ENCODE measurements at regions not wholly inside any gene's neighbourhood (a gene's known extent, or its start where the extent isn't known, plus 50 kb on each side); places are given as distances from the start of the nearest gene placed in this dataset.

GRCh38 chr14:97074856-97075255, 277.7 kb downstream of the VRK1 start (continued):
- TF ChIP-seq ZNF521 (tag by site-specific recombination; IDR thresholded peaks at IDR 0.05) (no peak), ZNF670 (tag by site-specific recombination; IDR thresholded peaks at IDR 0.05; ENCODE audit: low read depth) (no peak), SP7 (tag by site-specific recombination; IDR thresholded peaks at IDR 0.05) (no peak), ZNF660 (tag by site-specific recombination; IDR thresholded peaks at IDR 0.05) (no peak), ATF2 (tag by site-specific recombination; IDR thresholded peaks at IDR 0.05; ENCODE audit: low read depth) (no peak), KLF17 (tag by site-specific recombination; IDR thresholded peaks at IDR 0.05) (no peak), ZFP37 (tag by site-specific recombination; IDR thresholded peaks at IDR 0.05) (no peak), ZNF768 (tag by site-specific recombination; IDR thresholded peaks at IDR 0.05) (no peak)

GRCh38 chr14:97077253-97077653, 280.1 kb downstream of the VRK1 start:
- ChIA-PET POLR2A (no interaction called here), CTCF (interaction anchor here (0.6 kb wide), 1 partner anchor 11 kb away, joined by 4 read pairs; no protein-coding TSS in a partner anchor)
- Histone ChIP-seq H3K9me3 (ENCODE audit: control insufficient read depth, insufficient read depth, low read depth, low read length) (no peaks in the 10 kb centered on the region), H3K4me1 (ENCODE audit: control insufficient read depth, insufficient read depth, low read length) (peaks cover 3% of the 10 kb centered on the region; the same call in 1 of the 2 replicates), H3K27ac (ENCODE audit: extremely low read depth, low read depth, low read length) (no peak overlapping the region), H3K4me3 (ENCODE audit: low read depth, low read length) (no peak overlapping the region), H3K36me3 (ENCODE audit: control insufficient read depth in 2 of 2, insufficient read depth in 1 of 2, low read length in 2 of 2) (no peaks in the 10 kb centered on the region)
- TF ChIP-seq ZBTB17 (tag by site-specific recombination; IDR thresholded peaks at IDR 0.05) (no peak), ZNF776 (tag by site-specific recombination; IDR thresholded peaks at IDR 0.05; ENCODE audit: borderline replicate concordance) (no peak), ZFP69B (tag by site-specific recombination; IDR thresholded peaks at IDR 0.05) (no peak), ZNF26 (tag by site-specific recombination; IDR thresholded peaks at IDR 0.05) (no peak), ZNF157 (tag by site-specific recombination; IDR thresholded peaks at IDR 0.05) (no peak), ZNF335 (tag by site-specific recombination; conservative IDR thresholded peaks at IDR 0.05) (no peak), REPIN1 (tag by site-specific recombination; IDR thresholded peaks at IDR 0.05; ENCODE audit: low read depth) (no peak)
- TF ChIP-seq, protein P1, sequence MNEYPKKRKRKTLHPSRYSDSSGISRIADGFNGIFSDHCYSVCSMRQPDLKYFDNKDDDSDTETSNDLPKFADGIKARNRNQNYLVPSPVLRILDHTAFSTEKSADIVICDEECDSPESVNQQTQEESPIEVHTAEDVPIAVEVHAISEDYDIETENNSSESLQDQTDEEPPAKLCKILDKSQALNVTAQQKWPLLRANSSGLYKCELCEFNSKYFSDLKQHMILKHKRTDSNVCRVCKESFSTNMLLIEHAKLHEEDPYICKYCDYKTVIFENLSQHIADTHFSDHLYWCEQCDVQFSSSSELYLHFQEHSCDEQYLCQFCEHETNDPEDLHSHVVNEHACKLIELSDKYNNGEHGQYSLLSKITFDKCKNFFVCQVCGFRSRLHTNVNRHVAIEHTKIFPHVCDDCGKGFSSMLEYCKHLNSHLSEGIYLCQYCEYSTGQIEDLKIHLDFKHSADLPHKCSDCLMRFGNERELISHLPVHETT (tag by site-specific recombination; IDR thresholded peaks at IDR 0.05): no peak

DNA sequence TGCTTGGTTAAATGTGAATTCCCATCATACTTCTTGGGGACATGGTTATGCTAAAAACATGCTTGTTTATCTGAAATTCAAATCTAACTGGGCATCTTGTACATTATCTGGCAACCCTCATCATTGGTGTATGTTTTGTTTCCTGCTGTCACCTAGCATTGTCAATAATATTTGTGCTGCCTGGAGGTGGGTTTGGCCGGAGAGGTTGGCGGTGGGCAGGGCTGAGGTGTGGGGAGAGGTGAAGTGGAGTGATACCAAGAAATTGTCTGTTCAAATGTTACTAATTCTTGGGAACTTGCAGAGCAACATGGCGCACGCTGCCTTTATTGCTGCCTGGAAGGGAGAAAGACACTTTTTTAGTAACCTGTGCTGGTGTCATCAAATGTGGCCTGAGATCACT, 280.5 kb downstream of the VRK1 start:
- ChIA-PET CTCF (no interaction called here), POLR2A (no interaction called here)
- peaks cover 3% of the 10 kb centered on the region; the same call in 1 of the 2 replicates for H3K4me1 ChIP-seq (ENCODE audit: control insufficient read depth, insufficient read depth, low read length)
- no peak overlapping the region for H3K27ac ChIP-seq (ENCODE audit: extremely low read depth, low read depth, low read length)
- no peak overlapping the region for H3K4me3 ChIP-seq (ENCODE audit: low read depth, low read length)
- no peaks in the 10 kb centered on the region for H3K36me3 ChIP-seq (ENCODE audit: control insufficient read depth in 2 of 2, insufficient read depth in 1 of 2, low read length in 2 of 2)
- no peaks in the 10 kb centered on the region for H3K9me3 ChIP-seq (ENCODE audit: control insufficient read depth, insufficient read depth, low read depth, low read length)
- no peak for TF ChIP-seq ZNF785 (tag by site-specific recombination; IDR thresholded peaks at IDR 0.05)
- TF ChIP-seq SP2 (tag by site-specific recombination; IDR thresholded peaks at IDR 0.05): no peak
- TF ChIP-seq ZNF707 (tag by site-specific recombination; IDR thresholded peaks at IDR 0.05): no peak
- no peak for TF ChIP-seq ZNF302 (tag by site-specific recombination; IDR thresholded peaks at IDR 0.05; ENCODE audit: low read depth)
- no peak for TF ChIP-seq ZBTB17 (tag by site-specific recombination; IDR thresholded peaks at IDR 0.05)
- TF ChIP-seq KLF7 (tag by site-specific recombination; IDR thresholded peaks at IDR 0.05; ENCODE audit: borderline replicate concordance): no peak
- TF ChIP-seq, protein P2, sequence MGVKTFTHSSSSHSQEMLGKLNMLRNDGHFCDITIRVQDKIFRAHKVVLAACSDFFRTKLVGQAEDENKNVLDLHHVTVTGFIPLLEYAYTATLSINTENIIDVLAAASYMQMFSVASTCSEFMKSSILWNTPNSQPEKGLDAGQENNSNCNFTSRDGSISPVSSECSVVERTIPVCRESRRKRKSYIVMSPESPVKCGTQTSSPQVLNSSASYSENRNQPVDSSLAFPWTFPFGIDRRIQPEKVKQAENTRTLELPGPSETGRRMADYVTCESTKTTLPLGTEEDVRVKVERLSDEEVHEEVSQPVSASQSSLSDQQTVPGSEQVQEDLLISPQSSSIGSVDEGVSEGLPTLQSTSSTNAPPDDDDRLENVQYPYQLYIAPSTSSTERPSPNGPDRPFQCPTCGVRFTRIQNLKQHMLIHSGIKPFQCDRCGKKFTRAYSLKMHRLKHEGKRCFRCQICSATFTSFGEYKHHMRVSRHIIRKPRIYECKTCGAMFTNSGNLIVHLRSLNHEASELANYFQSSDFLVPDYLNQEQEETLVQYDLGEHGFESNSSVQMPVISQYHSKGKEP (tag by site-specific recombination; IDR thresholded peaks at IDR 0.05): no peak
- TF ChIP-seq ZNF777 (tag by site-specific recombination; IDR thresholded peaks at IDR 0.05; ENCODE audit: borderline replicate concordance): no peak
- no peak for TF ChIP-seq ZNF843 (tag by site-specific recombination; IDR thresholded peaks at IDR 0.05)
- no peak for TF ChIP-seq ZFHX2 (tag by site-specific recombination; conservative IDR thresholded peaks at IDR 0.05)
- TF ChIP-seq ZNF626 (tag by site-specific recombination; IDR thresholded peaks at IDR 0.05): no peak
- no peak for TF ChIP-seq ZNF121 (tag by site-specific recombination; IDR thresholded peaks at IDR 0.05)
- TF ChIP-seq BCL6B (tag by site-specific recombination; IDR thresholded peaks at IDR 0.05): no peak
